ENCODE measurements at regions not wholly inside any gene's neighbourhood (a gene's known extent, or its start where the extent isn't known, plus 50 kb on each side); places are given as distances from the start of the nearest gene placed in this dataset.
A peak's percentile ranks its signal among the peaks of the same experiment; 100 is the strongest.

- DNase-seq (ENCODE audit: low read depth, low spot score), result no peak
These were observed 136.9 kb downstream of the RWDD3 start for GRCh38 chr1:95370691-95371562.

GRCh38 chr1:95371666-95372282, 137.8 kb downstream of the RWDD3 start:
- DNase-seq (ENCODE audit: low read depth, low spot score), result no peak

DNA sequence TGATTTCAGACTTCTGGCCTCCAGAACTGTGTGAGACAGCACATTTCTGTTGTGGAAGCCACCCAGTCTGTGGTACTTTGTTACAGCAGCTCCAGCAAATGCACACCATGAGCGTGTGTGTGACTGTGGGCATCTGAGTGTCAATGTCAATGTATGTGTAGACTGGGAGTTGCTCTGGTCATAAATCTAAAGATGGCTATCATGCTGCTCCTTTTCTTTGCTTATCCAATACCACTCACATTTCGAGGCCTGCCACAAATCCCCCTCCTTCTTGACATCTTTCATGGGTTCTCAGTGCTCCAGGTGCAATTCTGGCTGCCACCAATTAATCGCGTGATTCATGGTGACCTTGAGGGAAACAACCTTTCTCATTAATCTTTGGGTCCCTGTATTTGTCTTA, 141.2 kb downstream of the RWDD3 start:
- no peak for DNase-seq (ENCODE audit: low read depth, low spot score)

DNA sequence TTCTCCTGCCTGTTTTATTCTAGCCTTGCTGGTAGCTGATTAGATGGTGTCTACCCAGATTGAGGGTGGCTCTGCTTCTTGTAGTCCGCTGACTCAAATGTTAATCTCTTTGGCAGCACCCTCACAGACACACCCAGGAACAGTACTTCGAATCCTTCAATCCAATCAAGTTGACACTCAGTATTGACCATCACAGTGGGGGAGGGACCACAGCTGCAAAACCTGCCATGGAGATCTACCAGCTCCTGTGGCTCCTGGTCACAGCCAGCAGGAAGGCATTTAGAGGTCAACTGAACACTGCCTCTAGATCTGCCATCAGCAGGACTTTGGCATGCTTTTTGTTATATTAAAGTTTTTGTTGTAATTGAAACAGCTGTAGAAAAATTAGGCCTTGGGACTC, 146.9 kb downstream of the RWDD3 start:
- DNase-seq (ENCODE audit: low read depth, low spot score), result no peak

GRCh38 chr1:95382000-95382786, 148.2 kb downstream of the RWDD3 start:
- no peak for DNase-seq (ENCODE audit: low read depth, low spot score)

- no peak for DNase-seq (ENCODE audit: low read depth, low spot score)
These were observed 149.1 kb downstream of the RWDD3 start for GRCh38 chr1:95383111-95383510.

GRCh38 chr1:95384567-95384966, 150.6 kb downstream of the RWDD3 start:
- DNase-seq (ENCODE audit: low read depth, low spot score), result no peak

- DNase-seq (ENCODE audit: low read depth, low spot score), result no peak
These were observed 152.4 kb downstream of the RWDD3 start for GRCh38 chr1:95386371-95386770.

DNA sequence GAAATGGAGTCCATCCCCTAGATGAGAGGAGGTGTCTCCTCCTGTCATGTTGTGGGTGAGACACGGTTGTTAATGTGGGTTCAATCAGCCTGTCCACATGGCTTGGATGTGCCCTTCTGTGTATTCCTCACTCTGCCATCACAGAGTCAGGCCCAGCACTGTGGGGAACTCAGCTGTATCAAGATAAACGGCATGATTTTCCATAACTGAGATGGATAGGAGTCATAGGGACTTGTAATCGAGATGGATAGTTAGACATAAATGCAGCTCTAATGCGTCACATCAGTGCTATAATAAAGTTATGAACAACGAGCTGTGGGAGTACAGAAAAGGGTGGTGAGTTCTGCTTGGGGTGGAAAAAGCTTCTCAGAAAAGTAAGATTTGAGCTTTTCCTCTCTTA, 152.9 kb downstream of the RWDD3 start:
- no peak for DNase-seq (ENCODE audit: low read depth, low spot score)

DNA sequence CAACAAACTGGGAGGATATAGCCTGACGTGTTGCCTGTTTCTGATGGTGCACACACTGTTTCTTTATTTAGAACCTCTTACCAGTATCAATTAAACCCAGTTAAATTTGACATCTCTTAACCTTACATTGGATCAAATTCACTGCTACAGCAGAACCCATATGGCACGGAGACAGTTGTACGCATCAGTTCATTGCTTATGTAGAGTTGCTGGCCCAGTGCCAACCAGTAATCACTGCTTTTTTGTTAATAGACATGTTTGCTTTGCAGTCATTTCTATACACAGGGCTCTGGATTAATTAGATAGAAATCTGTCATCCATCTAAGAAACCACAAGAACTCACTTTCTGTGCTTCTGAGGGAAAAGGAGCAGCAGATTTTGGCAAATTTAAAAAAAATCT, 154.0 kb downstream of the RWDD3 start:
- DNase-seq (ENCODE audit: low read depth, low spot score), result no peak

- no peak for DNase-seq (ENCODE audit: low read depth, low spot score)
These were observed 159.4 kb downstream of the RWDD3 start for GRCh38 chr1:95393434-95393833.

GRCh38 chr1:95396557-95396956, 162.5 kb downstream of the RWDD3 start:
- no peak for DNase-seq (ENCODE audit: low read depth, low spot score)

GRCh38 chr1:95402780-95403179, 168.8 kb downstream of the RWDD3 start:
- DNase-seq (ENCODE audit: low read depth, low spot score), result no peak

DNA sequence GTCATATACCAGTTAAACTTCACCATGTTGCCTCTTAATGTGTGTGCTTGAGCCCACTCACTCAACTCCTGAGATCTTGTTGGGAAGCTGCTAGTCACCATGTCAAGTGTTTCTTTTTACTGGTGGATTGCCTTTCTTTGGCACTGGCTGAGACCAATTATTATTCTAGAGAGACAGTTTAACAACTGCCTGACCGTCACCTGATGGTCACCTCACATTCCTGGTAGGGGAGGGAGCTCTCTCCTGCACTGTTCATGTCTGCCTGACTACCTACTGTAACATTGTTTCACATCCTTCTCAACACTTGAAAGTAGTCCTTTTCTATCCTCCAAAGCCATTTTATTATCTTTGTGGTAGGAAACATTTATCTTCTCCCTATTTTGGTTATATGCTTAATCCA, 172.3 kb downstream of the RWDD3 start:
- no peak for DNase-seq (ENCODE audit: low read depth, low spot score)

- DNase-seq (ENCODE audit: low read depth, low spot score), result no peak
These were observed 173.3 kb downstream of the RWDD3 start for GRCh38 chr1:95407131-95407885.

DNA sequence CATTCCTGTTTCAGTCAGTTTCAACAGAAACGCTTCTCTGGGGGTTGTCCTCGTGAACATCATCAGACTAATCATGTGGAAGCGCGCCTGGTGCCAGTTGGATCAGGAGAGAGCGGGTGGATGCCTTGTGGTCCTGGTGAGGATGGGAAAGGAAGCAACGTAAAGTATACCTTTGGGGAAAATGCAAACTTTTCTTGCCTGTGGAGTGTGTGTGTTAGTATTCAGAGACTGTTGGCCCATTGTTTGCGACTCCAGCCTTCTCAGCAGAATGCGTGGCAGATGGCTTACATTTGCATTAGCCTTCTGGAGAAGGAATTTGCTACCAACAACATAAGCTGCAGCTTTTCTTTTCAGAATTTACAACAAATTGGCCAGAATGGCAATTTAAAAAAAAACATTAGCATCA, 173.9 kb downstream of the RWDD3 start:
- DNase-seq (ENCODE audit: low read depth, low spot score), result peak; percentile 72

DNA sequence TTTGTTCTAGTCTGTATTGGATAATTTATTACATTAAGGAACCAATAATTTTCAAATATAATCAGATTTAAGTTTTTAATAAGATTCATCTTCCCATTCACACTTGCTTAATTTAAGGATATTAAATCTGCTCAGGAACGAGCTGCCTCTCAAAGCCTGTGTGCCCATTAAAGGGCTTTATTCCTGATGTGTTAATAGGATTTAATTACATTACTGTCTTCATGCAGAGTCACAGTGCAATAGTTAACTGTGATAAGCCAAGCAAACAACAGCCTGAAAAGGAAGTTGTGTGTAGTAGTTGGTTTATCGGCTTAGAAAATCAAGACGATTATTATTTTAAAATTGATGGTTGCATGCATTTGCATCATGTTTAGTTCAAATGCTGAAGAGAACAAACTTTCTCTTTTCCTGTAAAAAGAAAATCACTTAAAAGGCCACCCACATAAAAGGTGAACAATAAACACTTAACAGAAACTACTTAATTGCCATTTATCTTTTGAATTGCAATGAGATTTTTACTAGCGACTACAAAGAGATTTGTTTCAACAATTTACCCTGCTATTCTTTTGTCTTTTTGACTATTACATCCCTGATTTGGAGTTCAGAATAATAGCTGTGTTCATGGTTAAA, 174.6 kb downstream of the RWDD3 start:
- DNase-seq (ENCODE audit: low read depth, low spot score), result no peak

DNA sequence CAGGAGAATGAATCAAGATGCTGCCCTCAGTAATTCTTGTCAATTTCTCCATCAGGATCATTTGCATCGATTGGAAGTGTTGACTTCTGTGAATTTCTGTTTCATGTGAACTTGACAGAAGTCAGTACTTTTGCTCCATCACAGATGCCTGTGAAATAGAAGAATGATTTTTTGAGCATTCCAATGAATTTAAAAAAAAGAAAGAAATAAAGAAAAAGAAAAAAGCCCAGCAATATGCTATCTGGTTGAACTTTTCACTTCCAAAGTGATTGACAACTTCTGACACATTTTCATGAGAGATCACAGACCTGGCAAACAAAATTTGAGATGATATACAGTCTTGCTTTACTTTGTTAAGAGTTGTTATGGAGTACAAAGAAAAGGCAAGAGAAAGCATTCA, 175.3 kb downstream of the RWDD3 start:
- no peak for DNase-seq (ENCODE audit: low read depth, low spot score)

DNA sequence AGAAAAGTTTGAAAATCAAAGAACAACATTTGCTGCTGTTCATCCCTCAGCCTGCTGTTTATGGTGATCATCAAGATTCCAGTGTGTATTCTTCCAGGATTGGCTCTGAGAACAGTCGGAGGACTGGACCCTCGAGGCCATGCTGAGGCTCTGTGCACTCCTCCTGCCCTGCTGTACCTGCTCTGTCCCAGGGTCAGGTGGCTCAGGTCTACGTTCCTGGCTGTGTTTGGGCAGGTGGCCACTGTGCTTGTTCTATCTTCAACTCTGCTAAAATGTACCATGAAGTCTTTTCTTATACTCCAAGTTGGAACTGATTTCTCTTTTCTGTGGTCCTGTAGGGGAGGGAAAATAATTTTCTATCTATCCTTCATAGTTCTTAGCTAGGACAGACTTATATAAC, 175.9 kb downstream of the RWDD3 start:
- DNase-seq (ENCODE audit: low read depth, low spot score), result no peak

DNA sequence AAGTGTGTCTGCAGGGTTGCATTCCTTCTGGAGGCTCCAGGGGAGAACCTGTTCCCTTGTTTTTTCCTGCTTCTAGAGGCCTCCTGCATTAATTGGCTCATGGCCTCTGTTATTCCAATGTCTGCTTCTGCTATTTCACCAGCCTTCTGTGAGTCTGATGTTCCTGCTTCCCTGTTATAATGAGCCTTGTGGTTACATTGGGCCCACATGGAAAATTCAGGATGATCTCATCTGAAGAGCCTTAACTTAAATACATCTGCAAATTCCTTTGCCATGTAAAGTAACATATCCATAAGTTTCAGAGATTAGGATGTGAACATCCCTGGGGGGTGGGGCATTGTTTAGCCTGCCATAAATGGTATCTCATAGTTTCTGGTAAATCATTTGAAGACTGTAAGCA, 181.1 kb downstream of the RWDD3 start:
- no peak for DNase-seq (ENCODE audit: low read depth, low spot score)

DNA sequence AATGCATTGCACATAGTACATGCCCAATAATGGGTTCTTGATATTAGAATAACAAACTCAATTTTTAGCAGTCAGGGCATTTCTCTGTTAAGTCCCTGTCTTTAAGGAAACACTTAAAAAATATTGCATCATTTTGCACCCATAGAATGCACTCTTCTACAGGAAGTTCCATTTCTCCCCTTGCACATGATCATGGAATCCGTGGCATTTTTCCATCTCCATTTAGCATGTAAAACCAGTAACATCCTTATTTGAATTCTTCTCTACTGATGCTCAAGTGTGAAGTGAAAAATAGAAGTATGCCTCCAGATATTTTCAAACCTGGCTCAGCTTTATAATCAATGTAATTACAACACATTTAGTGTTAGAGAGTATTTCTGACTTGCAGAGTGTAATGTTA, 192.8 kb downstream of the RWDD3 start:
- no peak for DNase-seq (ENCODE audit: low read depth, low spot score)
